K562 (cell line): ENCODE measurements at regions not wholly inside any gene's neighbourhood (a gene's known extent, or its start where the extent isn't known, plus 50 kb on each side); places are given as distances from the start of the nearest gene placed in this dataset.
A peak's percentile ranks its signal among the peaks of the same experiment; 100 is the strongest.

Source experiments
- ATAC-seq: fragments of 200-7000 bp; cut with Tn5 transposase; 3 replicates; pipeline ENCODE4 v1.9.1; 2020; ENCODE audit warnings: moderate library complexity
- BruUV-seq: library from RNA; stranded (reverse); fragments of 400-500 nt; replicated peaks from 2 replicates; lab custom pipeline; 2021; lab: Mats Ljungman, UMichigan
- CTCF ChIA-PET: fragments of 300-600 bp; formaldehyde crosslinking; extraction: SDS; loops from one replicate; lab custom pipeline; 2021; ENCODE audit warnings: low intra/inter-chr PET ratio; lab: Yijun Ruan, JAX
- POLR2A ChIA-PET: fragments of 300-600, 350-650 bp; sonication (Branson Sonifier 250); formaldehyde crosslinking; extraction: SDS; loops from one replicate; lab custom pipeline; 2021; ENCODE audit warnings: antibody characterized with exemption, inconsistent platforms; lab: Yijun Ruan, JAX
- DNase-seq, 4 experiments: peaks; one replicate each; pipeline versions ENCODE4 v3.0.0 to v3.0.0-alpha.2; 2011 to 2018; ENCODE audit warnings: low spot score in 3 of 4, mixed read lengths in 3 of 4; ENCODE audit errors: extremely low read depth in 1 of 4
- FAIRE-seq: peaks from 2 replicates; lab custom pipeline; 2011; peaks lifted over from hg19 to GRCh38; lab: Jason Lieb, UNC
- H2AFZ ChIP-seq: 2 replicates; pipeline ENCODE4 v1.6.0; 2011; ENCODE audit warnings: low read depth, low read length, control low read depth, inconsistent platforms
- H3K27ac ChIP-seq: fragments of 200-600 bp; 3 replicates; pipeline ENCODE4 v1.8.0; 2011; ENCODE audit warnings: low read depth, mild to moderate bottlenecking, control low read depth, inconsistent platforms, low read length, moderate library complexity, mixed read lengths; ENCODE audit errors: extremely low read depth
- H3K27me3 ChIP-seq, 2 experiments: fragments of 300-600 bp in 1 of 2; 2 replicates in 1 of 2; 3 replicates in 1 of 2; pipeline versions ENCODE4 v1.6.0 to v1.8.0; 2011; ENCODE audit warnings: inconsistent platforms in 2 of 2, low read length in 2 of 2, mild to moderate bottlenecking in 1 of 2, mixed read lengths in 1 of 2, moderate library complexity in 1 of 2; ENCODE audit not compliant: control insufficient read depth in 2 of 2, insufficient read depth in 2 of 2
- H3K36me3 ChIP-seq: fragments of 300-600 bp; 3 replicates; pipeline ENCODE4 v1.8.0; 2011; ENCODE audit warnings: mild to moderate bottlenecking, low read length, inconsistent platforms; ENCODE audit not compliant: control insufficient read depth, insufficient read depth
- H3K4me1 ChIP-seq, 2 experiments: fragments of 200-600 bp in 1 of 2; replicated peaks in 1 of 2; 2 replicates in 1 of 2; 3 replicates in 1 of 2; pipeline versions ENCODE4 v1.5.1 to v1.8.0; 2011; ENCODE audit warnings: inconsistent platforms in 2 of 2, low read length in 2 of 2, mild to moderate bottlenecking in 1 of 2, mixed read lengths in 1 of 2, moderate library complexity in 1 of 2; ENCODE audit not compliant: control insufficient read depth in 2 of 2, insufficient read depth in 2 of 2
- H3K4me2 ChIP-seq: 2 replicates; pipeline ENCODE4 v1.6.1; 2011; ENCODE audit warnings: low read length, control low read depth, inconsistent platforms, mixed read lengths; ENCODE audit not compliant: insufficient read depth
- H3K4me3 ChIP-seq: fragments of 200-600 bp; sonication (generic), shearing (Covaris generic); 2 replicates; pipeline ENCODE4 v1.5.1; 2016; ENCODE audit warnings: control low read depth, inconsistent platforms
- H3K79me2 ChIP-seq: fragments of 200-600 bp; 3 replicates; pipeline ENCODE4 v1.8.0; 2011; ENCODE audit warnings: low read length, inconsistent platforms; ENCODE audit not compliant: control insufficient read depth, insufficient read depth
- H3K9ac ChIP-seq, 2 experiments: 2 replicates each; pipeline versions ENCODE4 v1.6.0 to v1.6.1; 2011; ENCODE audit warnings: low read depth in 2 of 2, low read length in 2 of 2, control low read depth in 1 of 2, inconsistent platforms in 1 of 2, mild to moderate bottlenecking in 1 of 2, mixed read lengths in 1 of 2; ENCODE audit not compliant: insufficient read depth in 1 of 2
- H3K9me1 ChIP-seq: one replicate; pipeline ENCODE4 v1.6.0; 2011; ENCODE audit warnings: inconsistent platforms, mild to moderate bottlenecking, low read length, moderate library complexity; ENCODE audit not compliant: control insufficient read depth, insufficient read depth
- H3K9me3 ChIP-seq: replicated peaks from 2 replicates; pipeline ENCODE4 v1.5.1; 2011; ENCODE audit warnings: low read depth, low read length, inconsistent platforms; ENCODE audit not compliant: control insufficient read depth, insufficient read depth
- H4K20me1 ChIP-seq: replicated peaks from 2 replicates; pipeline ENCODE4 v1.6.1; 2011; ENCODE audit warnings: low read length, inconsistent platforms, mixed read lengths; ENCODE audit not compliant: control insufficient read depth, insufficient read depth
- ARID2 ChIP-seq: fragments of 450-650 bp; IDR thresholded peaks from 2 replicates; pipeline ENCODE4 v1.6.1; 2017; ENCODE audit warnings: antibody characterized with exemption, mild to moderate bottlenecking
- BRCA1 ChIP-seq, 2 experiments: fragments of 450-650 bp in 1 of 2; sonication (generic) in 1 of 2; formaldehyde crosslinking in 1 of 2; IDR thresholded peaks; 2 replicates each; pipeline versions ENCODE4 v1.5.0 to v1.6.1; 2017 to 2020; ENCODE audit warnings: mild to moderate bottlenecking in 1 of 2, missing genetic modification reagents in 1 of 2
- CBX1 ChIP-seq: sonication (generic); IDR thresholded peaks from 2 replicates; pipeline ENCODE4 v1.6.1; 2016; ENCODE audit warnings: antibody characterized with exemption, low read depth, mild to moderate bottlenecking
- FOXM1 ChIP-seq, 2 experiments: fragments of 450-650 bp in 1 of 2; sonication (generic) in 1 of 2; formaldehyde crosslinking in 1 of 2; IDR thresholded peaks; 2 replicates each; pipeline versions ENCODE4 v1.6.1 to v1.9.0; 2017 to 2022; ENCODE audit warnings: low read depth in 2 of 2, mild to moderate bottlenecking in 2 of 2, missing genetic modification reagents in 1 of 2, moderate library complexity in 1 of 2
- HDAC2 ChIP-seq: fragments of 450-650 bp; IDR thresholded peaks from 2 replicates; pipeline ENCODE4 v1.6.1; 2016; ENCODE audit warnings: mild to moderate bottlenecking
- HDAC3 ChIP-seq: fragments of 450-650 bp; IDR thresholded peaks from 2 replicates; pipeline ENCODE4 v1.6.1; 2018; ENCODE audit warnings: borderline replicate concordance, mild to moderate bottlenecking, moderate library complexity; ENCODE audit not compliant: partially characterized antibody
- MAFG ChIP-seq: fragments of 450-650 bp; conservative IDR thresholded peaks from 2 replicates; pipeline ENCODE4 v1.6.1; 2016; ENCODE audit warnings: missing genetic modification characterization, missing compliant biosample characterization
- MAFK ChIP-seq: IDR thresholded peaks from 2 replicates; pipeline ENCODE4 v1.6.1; 2011; ENCODE audit warnings: low read length, improper control_type of control experiment
- PML ChIP-seq: IDR thresholded peaks from 2 replicates; pipeline ENCODE4 v1.6.1; 2012; ENCODE audit warnings: low read length, inconsistent platforms
- RHOXF2B ChIP-seq: fragments of 250-450 bp; sonication (Bioruptor Pico); conservative IDR thresholded peaks from 2 replicates; pipeline ENCODE4 v1.5.1; 2021
- ZC3H11A ChIP-seq: IDR thresholded peaks from 2 replicates; pipeline ENCODE4 v1.6.1; 2012; ENCODE audit warnings: low read depth, low read length, improper control_type of control experiment
- ZNF133 ChIP-seq: fragments of 250-450 bp; sonication (Bioruptor Pico); IDR thresholded peaks from 2 replicates; pipeline ENCODE4 v1.4.0; 2020; ENCODE audit warnings: mild to moderate bottlenecking
- ZNF146 ChIP-seq: IDR thresholded peaks from one replicate; pipeline ENCODE4 v1.6.1; 2018; ENCODE audit warnings: missing compliant biosample characterization; ENCODE audit not compliant: unreplicated experiment
- ZNF316 ChIP-seq: fragments of 450-650 bp; IDR thresholded peaks from 2 replicates; pipeline ENCODE4 v1.6.1; 2016
- WGBS: fragments of 100-300 bp; shearing (Covaris generic); methylation state at CpG from one replicate; pipeline ENCODE4 v1.1.6; 2016; ENCODE audit warnings: low coverage, mixed read lengths; ENCODE audit not compliant: insufficient coverage; ENCODE audit errors: missing lambda C conversion rate; 5-methylcytosine and 5-hydroxymethylcytosine counted together
- in situ Hi-C: fragments of 300-500 bp; cut with MboI; formaldehyde crosslinking; loops from 4 replicates; pipeline ENCODE4 v1.15.0; 2018; ENCODE audit warnings: inconsistent platforms, mixed read lengths
- intact Hi-C: fragments of 100-400 bp; cut with micrococcal nuclease; formaldehyde crosslinking; loops from 2 replicates; pipeline ENCODE4 v1.14.2; 2022
- TF ChIP-seq, protein P1 (sequence below): fragments of 450-650 bp; IDR thresholded peaks from one replicate; pipeline ENCODE4 v1.6.1; 2018; ENCODE audit warnings: mild to moderate bottlenecking, moderate library complexity; ENCODE audit not compliant: partially characterized antibody
- TF ChIP-seq, protein P2 (sequence below): fragments of 450-650 bp; formaldehyde crosslinking; IDR thresholded peaks from 2 replicates; pipeline ENCODE4 v1.4.0; 2020; ENCODE audit warnings: mild to moderate bottlenecking, mixed read lengths
- TF ChIP-seq, protein P3 (sequence below): fragments of 200-800 bp; sonication (Bioruptor generic); IDR thresholded peaks from 2 replicates; pipeline ENCODE4 v1.6.1; 2017; ENCODE audit warnings: missing genetic modification characterization, missing compliant biosample characterization

DNA sequence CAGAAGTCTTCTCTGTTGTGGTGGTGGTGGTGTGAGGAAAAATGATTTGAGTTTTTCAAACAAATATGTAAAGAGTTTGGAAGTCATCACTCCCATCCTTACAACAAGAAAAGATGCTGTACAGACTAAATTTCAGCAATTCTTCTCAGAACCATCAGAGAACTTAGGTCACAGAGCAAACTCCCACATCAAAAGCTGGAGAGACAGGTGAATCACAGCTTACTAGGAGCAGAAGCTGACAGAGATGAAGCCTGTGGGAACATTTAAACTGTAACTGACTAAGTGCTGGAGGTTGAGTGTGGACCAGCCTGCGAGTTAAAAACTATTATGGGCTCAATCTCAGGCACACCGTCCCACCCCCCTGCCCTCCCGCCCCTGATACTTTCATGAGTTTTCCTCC is 97.3 kb downstream of the AKR1D1 start (continued):
- TF ChIP-seq, protein P1, sequence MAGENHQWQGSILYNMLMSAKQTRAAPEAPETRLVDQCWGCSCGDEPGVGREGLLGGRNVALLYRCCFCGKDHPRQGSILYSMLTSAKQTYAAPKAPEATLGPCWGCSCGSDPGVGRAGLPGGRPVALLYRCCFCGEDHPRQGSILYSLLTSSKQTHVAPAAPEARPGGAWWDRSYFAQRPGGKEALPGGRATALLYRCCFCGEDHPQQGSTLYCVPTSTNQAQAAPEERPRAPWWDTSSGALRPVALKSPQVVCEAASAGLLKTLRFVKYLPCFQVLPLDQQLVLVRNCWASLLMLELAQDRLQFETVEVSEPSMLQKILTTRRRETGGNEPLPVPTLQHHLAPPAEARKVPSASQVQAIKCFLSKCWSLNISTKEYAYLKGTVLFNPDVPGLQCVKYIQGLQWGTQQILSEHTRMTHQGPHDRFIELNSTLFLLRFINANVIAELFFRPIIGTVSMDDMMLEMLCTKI, result no peak
- TF ChIP-seq RHOXF2B (no peak), HDAC2 (no peak), BRCA1 (IDR thresholded peaks at IDR 0.05) (no peak), BRCA1 (CRISPR knock-in tag; IDR thresholded peaks at IDR 0.05) (no peak)
- TF ChIP-seq, all 486 proteins: peak for 0

DNA sequence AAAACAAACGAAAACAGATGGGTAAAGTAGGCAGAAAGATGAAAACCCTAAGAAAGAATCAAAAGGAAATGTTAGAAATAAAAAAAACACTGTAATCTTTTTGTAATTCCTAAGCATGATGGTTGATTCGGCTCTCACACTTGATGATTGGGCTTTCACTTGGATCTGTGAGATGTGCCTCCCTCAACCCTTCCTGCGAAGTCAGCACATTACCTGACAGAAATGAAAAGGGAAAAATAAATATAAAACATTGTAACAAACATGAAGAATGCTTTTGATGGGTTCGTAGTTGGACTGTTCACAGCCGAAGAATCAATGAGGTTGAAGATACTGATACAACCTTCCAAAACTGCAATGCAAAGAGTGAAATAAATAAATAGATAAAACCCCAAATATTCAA is 99.8 kb downstream of the AKR1D1 start:
- in situ Hi-C loops (loop anchor here (5.0 kb wide), 1 partner anchor 561 kb away; no protein-coding TSS in a partner anchor), intact Hi-C loops (no loop called here)
- no peak for ATAC-seq
- H2AFZ ChIP-seq, result no peak overlapping the region
- DNase-seq, result no peak
- no peak overlapping the region for H3K4me2 ChIP-seq
- no peaks in the 10 kb centered on the region for H3K4me1 ChIP-seq
- FAIRE-seq, result no peak
- H3K79me2 ChIP-seq, result no peaks in the 10 kb centered on the region
- H3K27me3 ChIP-seq, result peaks cover 0 to 5% of the 10 kb centered on the region in 2 experiments; a peak in 2 of 5 replicates
- CTCF ChIA-PET, result no interaction called here
- no peak overlapping the region for H3K4me3 ChIP-seq
- whole genome bisulfite sequencing, result 6% methylated on average over 5 of the region's 5 CpGs
- no peak overlapping the region for H3K27ac ChIP-seq
- no peaks in the 10 kb centered on the region for H3K9me3 ChIP-seq
- no peaks in the 10 kb centered on the region for H4K20me1 ChIP-seq
- H3K9ac ChIP-seq, result no peak overlapping the region
- POLR2A ChIA-PET, result no interaction called here
- H3K9me1 ChIP-seq, result no peaks in the 10 kb centered on the region
- H3K36me3 ChIP-seq, result no peaks in the 10 kb centered on the region
- no TSS peak for BruUV-seq
- TF ChIP-seq, protein P2, sequence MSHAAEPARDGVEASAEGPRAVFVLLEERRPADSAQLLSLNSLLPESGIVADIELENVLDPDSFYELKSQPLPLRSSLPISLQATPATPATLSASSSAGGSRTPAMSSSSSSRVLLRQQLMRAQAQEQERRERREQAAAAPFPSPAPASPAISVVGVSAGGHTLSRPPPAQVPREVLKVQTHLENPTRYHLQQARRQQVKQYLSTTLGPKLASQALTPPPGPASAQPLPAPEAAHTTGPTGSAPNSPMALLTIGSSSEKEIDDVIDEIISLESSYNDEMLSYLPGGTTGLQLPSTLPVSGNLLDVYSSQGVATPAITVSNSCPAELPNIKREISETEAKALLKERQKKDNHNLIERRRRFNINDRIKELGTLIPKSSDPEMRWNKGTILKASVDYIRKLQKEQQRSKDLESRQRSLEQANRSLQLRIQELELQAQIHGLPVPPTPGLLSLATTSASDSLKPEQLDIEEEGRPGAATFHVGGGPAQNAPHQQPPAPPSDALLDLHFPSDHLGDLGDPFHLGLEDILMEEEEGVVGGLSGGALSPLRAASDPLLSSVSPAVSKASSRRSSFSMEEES (CRISPR knock-in tag), result no peak
- TF ChIP-seq FOXM1 (IDR thresholded peaks at IDR 0.05; ENCODE audit: low read depth) (no peak), FOXM1 (CRISPR knock-in tag; IDR thresholded peaks at IDR 0.05; ENCODE audit: low read depth) (no peak), ARID2 (no peak), MAFK (peak; percentile 8; the same call in 1 of the 2 replicates), MAFG (tag) (peak; percentile 50; the same call in 1 of the 2 replicates), CBX1 (no peak), HDAC3 (no peak), ZNF133 (no peak), PML (no peak), ZC3H11A (no peak), ZNF316 (peak; percentile 70), ZNF146 (no peak)
- TF ChIP-seq, protein P3, sequence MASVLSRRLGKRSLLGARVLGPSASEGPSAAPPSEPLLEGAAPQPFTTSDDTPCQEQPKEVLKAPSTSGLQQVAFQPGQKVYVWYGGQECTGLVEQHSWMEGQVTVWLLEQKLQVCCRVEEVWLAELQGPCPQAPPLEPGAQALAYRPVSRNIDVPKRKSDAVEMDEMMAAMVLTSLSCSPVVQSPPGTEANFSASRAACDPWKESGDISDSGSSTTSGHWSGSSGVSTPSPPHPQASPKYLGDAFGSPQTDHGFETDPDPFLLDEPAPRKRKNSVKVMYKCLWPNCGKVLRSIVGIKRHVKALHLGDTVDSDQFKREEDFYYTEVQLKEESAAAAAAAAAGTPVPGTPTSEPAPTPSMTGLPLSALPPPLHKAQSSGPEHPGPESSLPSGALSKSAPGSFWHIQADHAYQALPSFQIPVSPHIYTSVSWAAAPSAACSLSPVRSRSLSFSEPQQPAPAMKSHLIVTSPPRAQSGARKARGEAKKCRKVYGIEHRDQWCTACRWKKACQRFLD, result no peak
